ENCODE measurements at regions not wholly inside any gene's neighbourhood (a gene's known extent, or its start where the extent isn't known, plus 50 kb on each side); places are given as distances from the start of the nearest gene placed in this dataset.

GRCh38 chr3:163915280-163915679 is 1163.0 kb downstream of the SI start:
- TF ChIP-seq, protein P1, sequence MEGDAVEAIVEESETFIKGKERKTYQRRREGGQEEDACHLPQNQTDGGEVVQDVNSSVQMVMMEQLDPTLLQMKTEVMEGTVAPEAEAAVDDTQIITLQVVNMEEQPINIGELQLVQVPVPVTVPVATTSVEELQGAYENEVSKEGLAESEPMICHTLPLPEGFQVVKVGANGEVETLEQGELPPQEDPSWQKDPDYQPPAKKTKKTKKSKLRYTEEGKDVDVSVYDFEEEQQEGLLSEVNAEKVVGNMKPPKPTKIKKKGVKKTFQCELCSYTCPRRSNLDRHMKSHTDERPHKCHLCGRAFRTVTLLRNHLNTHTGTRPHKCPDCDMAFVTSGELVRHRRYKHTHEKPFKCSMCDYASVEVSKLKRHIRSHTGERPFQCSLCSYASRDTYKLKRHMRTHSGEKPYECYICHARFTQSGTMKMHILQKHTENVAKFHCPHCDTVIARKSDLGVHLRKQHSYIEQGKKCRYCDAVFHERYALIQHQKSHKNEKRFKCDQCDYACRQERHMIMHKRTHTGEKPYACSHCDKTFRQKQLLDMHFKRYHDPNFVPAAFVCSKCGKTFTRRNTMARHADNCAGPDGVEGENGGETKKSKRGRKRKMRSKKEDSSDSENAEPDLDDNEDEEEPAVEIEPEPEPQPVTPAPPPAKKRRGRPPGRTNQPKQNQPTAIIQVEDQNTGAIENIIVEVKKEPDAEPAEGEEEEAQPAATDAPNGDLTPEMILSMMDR (IDR thresholded peaks at IDR 0.05; ENCODE audit: low read depth, low read length, poor library complexity, severe bottlenecking): no peak
- no peak for TF ChIP-seq EZH2phosphoT487 (IDR thresholded peaks at IDR 0.05; ENCODE audit: borderline replicate concordance, low read length)

All from DOHH2 (cell line).